ENCODE measurements at regions not wholly inside any gene's neighbourhood (a gene's known extent, or its start where the extent isn't known, plus 50 kb on each side); places are given as distances from the start of the nearest gene placed in this dataset.

DNA sequence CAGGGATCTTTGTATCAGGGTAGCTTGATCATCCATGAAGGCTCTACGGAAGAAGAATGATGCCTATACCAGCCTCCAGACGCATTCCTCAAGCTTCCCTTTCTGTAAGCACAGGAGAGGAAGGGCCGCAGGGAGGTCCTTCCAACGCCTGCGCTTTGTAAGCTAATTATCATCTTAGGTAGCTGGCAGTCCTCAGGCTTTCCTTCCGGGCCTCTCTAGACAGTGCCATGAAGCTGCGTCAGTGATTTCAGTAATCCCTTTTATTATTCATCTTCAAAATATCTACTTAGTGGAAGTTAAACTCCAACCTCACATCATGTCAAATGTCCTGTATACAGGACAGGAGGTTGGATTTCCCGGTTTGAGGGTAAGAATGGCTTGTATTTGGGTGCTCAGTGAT lies 92.3 kb downstream of the ETAA1 start:
- no peak for DNase-seq
- Histone ChIP-seq H3K27ac (no peak overlapping the region), H3K9me3 (no peaks in the 10 kb centered on the region), H3K4me1 (no peaks in the 10 kb centered on the region), H3K36me3 (no peaks in the 10 kb centered on the region), H3K27me3 (no peaks in the 10 kb centered on the region), H3K4me3 (no peak overlapping the region)
- TF ChIP-seq POLR2A (IDR thresholded peaks at IDR 0.05) = no peak
- TF ChIP-seq, protein P1, sequence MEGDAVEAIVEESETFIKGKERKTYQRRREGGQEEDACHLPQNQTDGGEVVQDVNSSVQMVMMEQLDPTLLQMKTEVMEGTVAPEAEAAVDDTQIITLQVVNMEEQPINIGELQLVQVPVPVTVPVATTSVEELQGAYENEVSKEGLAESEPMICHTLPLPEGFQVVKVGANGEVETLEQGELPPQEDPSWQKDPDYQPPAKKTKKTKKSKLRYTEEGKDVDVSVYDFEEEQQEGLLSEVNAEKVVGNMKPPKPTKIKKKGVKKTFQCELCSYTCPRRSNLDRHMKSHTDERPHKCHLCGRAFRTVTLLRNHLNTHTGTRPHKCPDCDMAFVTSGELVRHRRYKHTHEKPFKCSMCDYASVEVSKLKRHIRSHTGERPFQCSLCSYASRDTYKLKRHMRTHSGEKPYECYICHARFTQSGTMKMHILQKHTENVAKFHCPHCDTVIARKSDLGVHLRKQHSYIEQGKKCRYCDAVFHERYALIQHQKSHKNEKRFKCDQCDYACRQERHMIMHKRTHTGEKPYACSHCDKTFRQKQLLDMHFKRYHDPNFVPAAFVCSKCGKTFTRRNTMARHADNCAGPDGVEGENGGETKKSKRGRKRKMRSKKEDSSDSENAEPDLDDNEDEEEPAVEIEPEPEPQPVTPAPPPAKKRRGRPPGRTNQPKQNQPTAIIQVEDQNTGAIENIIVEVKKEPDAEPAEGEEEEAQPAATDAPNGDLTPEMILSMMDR (IDR thresholded peaks at IDR 0.05) = no peak

DNA sequence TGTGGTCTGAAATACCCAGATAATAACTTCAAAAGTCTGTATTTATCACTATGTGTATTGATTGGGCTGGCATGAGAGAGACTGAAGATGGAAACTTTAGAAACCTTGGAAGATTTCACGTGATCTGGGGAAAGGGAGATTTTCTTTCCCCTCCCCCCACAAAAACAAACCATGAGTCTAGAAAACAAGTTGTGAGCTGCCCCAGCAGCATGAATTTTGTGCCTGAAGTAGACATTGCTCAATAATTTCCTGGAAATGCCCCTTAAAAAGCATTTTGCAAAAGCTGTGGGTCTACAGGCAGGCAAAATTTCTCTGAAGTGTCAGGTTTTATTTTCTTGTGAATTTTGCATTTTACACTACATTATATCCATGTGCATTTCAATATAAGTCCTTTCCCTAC lies 101.8 kb downstream of the ETAA1 start:
- Histone ChIP-seq H3K9me3 (no peaks in the 10 kb centered on the region), H3K36me3 (no peaks in the 10 kb centered on the region), H3K4me1 (no peaks in the 10 kb centered on the region), H3K4me3 (no peak overlapping the region), H3K27ac (no peak overlapping the region), H3K27me3 (no peaks in the 10 kb centered on the region)
- no peak for DNase-seq
- TF ChIP-seq POLR2A (IDR thresholded peaks at IDR 0.05) = no peak
- TF ChIP-seq, protein P1 (IDR thresholded peaks at IDR 0.05) = no peak

DNA sequence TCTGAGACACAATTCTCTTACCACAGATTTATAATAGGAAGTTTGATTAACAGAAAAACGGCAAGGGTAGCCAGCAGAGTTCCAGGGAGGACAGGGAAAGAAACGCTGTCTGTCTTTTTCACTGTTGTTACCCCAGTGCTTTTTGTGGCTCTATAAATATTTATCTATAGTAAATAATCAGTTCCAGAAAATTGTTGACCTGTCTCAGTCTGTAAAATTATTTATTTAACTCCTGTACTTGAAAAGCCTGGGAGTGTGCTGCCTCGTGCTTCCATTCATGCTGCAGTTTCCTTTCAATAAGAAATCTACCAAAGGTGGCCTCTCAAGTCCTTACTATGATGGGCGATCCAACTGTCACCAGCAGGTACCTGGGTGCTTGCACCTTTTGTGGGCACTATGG lies 102.9 kb downstream of the ETAA1 start:
- no peak overlapping the region for H3K4me3 ChIP-seq
- no peaks in the 10 kb centered on the region for H3K4me1 ChIP-seq
- no peak for TF ChIP-seq POLR2A (IDR thresholded peaks at IDR 0.05)
- TF ChIP-seq, protein P1 (IDR thresholded peaks at IDR 0.05) = no peak
- H3K9me3 ChIP-seq = no peaks in the 10 kb centered on the region
- H3K27me3 ChIP-seq = no peaks in the 10 kb centered on the region
- DNase-seq = no peak
- no peak overlapping the region for H3K27ac ChIP-seq
- no peaks in the 10 kb centered on the region for H3K36me3 ChIP-seq

DNA sequence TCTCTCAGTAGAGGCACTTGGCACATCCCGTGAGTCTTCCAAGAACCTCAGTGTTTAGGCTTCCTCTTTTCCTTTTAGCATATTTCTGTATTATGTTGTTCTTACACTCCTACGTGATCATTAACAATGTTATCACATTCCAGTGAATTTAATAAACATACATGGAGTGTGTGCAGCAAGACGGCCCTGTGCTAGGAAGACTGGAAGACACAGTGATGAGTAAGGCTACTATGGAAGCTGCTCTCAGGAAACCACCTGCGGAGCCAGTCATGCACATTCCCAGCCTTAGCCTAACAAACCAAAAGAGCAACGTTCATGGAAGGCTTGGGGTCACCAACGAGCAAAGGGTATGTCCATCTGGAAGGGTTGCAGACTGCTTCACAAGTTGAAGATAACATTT lies 103.4 kb downstream of the ETAA1 start:
- Histone ChIP-seq H3K36me3 (no peaks in the 10 kb centered on the region), H3K4me1 (no peaks in the 10 kb centered on the region), H3K27ac (no peak overlapping the region), H3K9me3 (no peaks in the 10 kb centered on the region), H3K4me3 (no peak overlapping the region), H3K27me3 (no peaks in the 10 kb centered on the region)
- no peak for DNase-seq
- no peak for TF ChIP-seq POLR2A (IDR thresholded peaks at IDR 0.05)
- TF ChIP-seq, protein P1 (IDR thresholded peaks at IDR 0.05) = no peak

DNA sequence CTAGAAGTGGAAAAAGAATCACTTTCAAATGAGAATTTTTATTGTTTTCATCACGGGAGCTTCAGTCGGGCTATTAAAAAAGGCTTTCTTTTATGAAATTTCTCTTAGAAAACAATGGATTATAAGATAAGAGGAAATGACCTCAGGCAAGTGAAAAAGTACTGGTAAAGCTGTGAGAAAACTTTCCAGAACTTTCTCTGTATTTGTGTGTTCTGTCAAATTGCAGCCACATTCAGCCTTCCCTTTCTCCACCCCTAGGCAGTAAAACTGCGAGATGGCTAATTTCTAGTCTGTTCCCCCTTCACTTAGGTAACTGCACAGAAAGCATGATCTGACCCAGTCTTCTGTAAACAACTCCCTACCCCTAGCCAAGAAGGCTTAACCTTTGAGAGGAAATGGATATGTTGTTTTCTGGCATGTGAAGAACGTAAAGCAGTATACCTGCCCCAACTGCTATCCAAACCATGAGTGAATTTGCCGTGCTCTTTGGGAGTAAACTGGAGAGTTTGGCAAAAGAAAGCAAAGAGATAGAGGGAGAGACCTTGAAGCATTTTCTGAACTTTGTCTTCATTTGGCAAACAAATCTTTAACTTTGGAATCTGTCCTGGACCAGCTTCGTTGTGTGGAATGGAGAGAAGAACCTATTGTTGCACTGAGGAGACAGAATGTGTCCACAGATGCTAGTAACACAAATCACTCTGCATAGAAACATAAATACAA lies 105.4 kb downstream of the ETAA1 start:
- no peaks in the 10 kb centered on the region for H3K9me3 ChIP-seq
- no peak overlapping the region for H3K27ac ChIP-seq
- no peaks in the 10 kb centered on the region for H3K27me3 ChIP-seq
- no peak for TF ChIP-seq POLR2A (IDR thresholded peaks at IDR 0.05)
- TF ChIP-seq, protein P1 (IDR thresholded peaks at IDR 0.05) = no peak
- H3K4me1 ChIP-seq = no peaks in the 10 kb centered on the region
- DNase-seq = no peak
- no peaks in the 10 kb centered on the region for H3K36me3 ChIP-seq
- no peak overlapping the region for H3K4me3 ChIP-seq
